HepG2 (cell line): ENCODE measurements at regions not wholly inside any gene's neighbourhood (a gene's known extent, or its start where the extent isn't known, plus 50 kb on each side); places are given as distances from the start of the nearest gene placed in this dataset.

Experiments used
- ARHGAP35 ChIP-seq: sonication (generic); formaldehyde crosslinking; IDR thresholded peaks from 2 replicates; pipeline ENCODE4 v1.9.0; 2022; ENCODE audit warnings: mild to moderate bottlenecking, inconsistent platforms, moderate library complexity, missing genetic modification reagents, borderline replicate concordance
- CBX5 ChIP-seq: sonication (generic); formaldehyde crosslinking; IDR thresholded peaks from 2 replicates; pipeline ENCODE4 v1.4.0; 2020; ENCODE audit warnings: missing genetic modification reagents, borderline replicate concordance
- CREB1 ChIP-seq, 2 experiments: fragments of 450-650 bp in 1 of 2; IDR thresholded peaks; 2 replicates each; pipeline ENCODE4 v1.6.1; 2016 to 2017; ENCODE audit warnings: control low read depth in 1 of 2, mild to moderate bottlenecking in 1 of 2, missing compliant biosample characterization in 1 of 2, missing genetic modification characterization in 1 of 2
- IKZF1 ChIP-seq: fragments of 450-650 bp; IDR thresholded peaks from 2 replicates; pipeline ENCODE4 v1.7.1; 2016
- POLR2A ChIP-seq, 2 experiments: IDR thresholded peaks; 2 replicates each; pipeline ENCODE4 v1.6.1; 2011; ENCODE audit warnings: low read depth in 2 of 2, low read length in 2 of 2, mild to moderate bottlenecking in 1 of 2, moderate library complexity in 1 of 2; ENCODE audit not compliant: insufficient read depth in 1 of 2
- SMAD1 ChIP-seq: sonication (generic); formaldehyde crosslinking; IDR thresholded peaks from 2 replicates; pipeline ENCODE4 v1.4.0; 2020; ENCODE audit warnings: missing genetic modification reagents, low read depth, mild to moderate bottlenecking, borderline replicate concordance
- ZFAT ChIP-seq: sonication (generic); formaldehyde crosslinking; conservative IDR thresholded peaks from 2 replicates; pipeline ENCODE4 v1.8.1; 2023; ENCODE audit warnings: missing genetic modification reagents, inconsistent platforms
- ZNF331 ChIP-seq: sonication (generic); formaldehyde crosslinking; IDR thresholded peaks from 2 replicates; pipeline ENCODE4 v1.4.0; 2020; ENCODE audit warnings: missing genetic modification reagents
- ZNF451 ChIP-seq: sonication (generic); formaldehyde crosslinking; IDR thresholded peaks from 2 replicates; pipeline ENCODE4 v1.5.0; 2020; ENCODE audit warnings: mild to moderate bottlenecking, missing genetic modification reagents
- TF ChIP-seq, protein P1 (sequence below): sonication (generic); formaldehyde crosslinking; IDR thresholded peaks from 2 replicates; pipeline ENCODE4 v1.4.0; 2020; ENCODE audit warnings: missing genetic modification reagents, mild to moderate bottlenecking, borderline replicate concordance
- TF ChIP-seq, protein P2 (sequence below): sonication (generic); formaldehyde crosslinking; IDR thresholded peaks from 2 replicates; pipeline ENCODE4 v1.5.0; 2020; ENCODE audit warnings: mild to moderate bottlenecking, missing genetic modification reagents, moderate library complexity
- TF ChIP-seq, protein P3 (sequence below), 2 experiments: sonication (generic) in 1 of 2; formaldehyde crosslinking in 1 of 2; IDR thresholded peaks; 2 replicates each; pipeline versions ENCODE4 v1.5.1 to v1.6.1; 2011 to 2020; ENCODE audit warnings: borderline replicate concordance in 1 of 2, low read depth in 1 of 2, low read length in 1 of 2, mild to moderate bottlenecking in 1 of 2, missing genetic modification reagents in 1 of 2, moderate library complexity in 1 of 2
- TF ChIP-seq, protein P4 (sequence below): sonication (generic); formaldehyde crosslinking; IDR thresholded peaks from 2 replicates; pipeline ENCODE4 v1.5.1; 2020; ENCODE audit warnings: missing genetic modification reagents, mild to moderate bottlenecking, borderline replicate concordance
- TF ChIP-seq, protein P5 (sequence below): sonication (generic); formaldehyde crosslinking; IDR thresholded peaks from 2 replicates; pipeline ENCODE4 v1.4.0; 2020; ENCODE audit warnings: missing genetic modification reagents

DNA sequence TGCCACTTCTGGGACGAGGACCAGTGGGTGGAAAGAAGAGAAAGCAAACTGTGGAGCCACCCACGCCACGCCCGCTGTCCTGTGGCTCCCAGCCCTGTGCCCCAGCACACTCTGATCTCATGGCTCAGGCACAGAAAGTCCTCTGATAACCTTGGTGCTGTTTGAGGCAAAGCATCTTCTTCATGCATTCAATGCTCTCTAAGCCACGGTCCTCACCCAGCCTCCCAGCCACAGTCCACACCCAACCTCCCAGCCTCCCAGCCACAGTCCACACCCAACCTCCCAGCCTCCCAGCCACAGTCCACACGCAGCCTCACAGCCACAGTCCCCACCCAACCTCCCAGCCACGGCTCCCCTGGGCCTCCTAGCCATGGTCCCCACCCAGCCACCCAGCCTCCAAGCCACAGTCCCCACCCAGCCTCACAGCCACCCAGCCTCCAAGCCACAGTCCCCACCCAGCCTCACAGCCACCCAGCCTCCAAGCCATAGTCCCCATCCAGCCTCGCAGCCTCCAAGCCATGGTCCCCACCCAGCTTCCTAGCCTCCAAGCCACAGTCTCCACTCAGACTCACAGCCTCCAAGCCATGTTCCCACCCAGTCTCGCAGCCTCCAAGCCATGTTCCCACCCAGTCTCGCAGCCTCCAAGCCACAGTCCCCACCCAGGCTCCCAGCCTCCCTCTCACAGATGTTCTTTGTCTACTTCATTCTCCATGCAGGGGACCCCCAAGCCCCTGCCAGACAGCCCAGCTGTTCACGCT is 74.9 kb downstream of the SOX1 start:
- TF ChIP-seq, protein P1, sequence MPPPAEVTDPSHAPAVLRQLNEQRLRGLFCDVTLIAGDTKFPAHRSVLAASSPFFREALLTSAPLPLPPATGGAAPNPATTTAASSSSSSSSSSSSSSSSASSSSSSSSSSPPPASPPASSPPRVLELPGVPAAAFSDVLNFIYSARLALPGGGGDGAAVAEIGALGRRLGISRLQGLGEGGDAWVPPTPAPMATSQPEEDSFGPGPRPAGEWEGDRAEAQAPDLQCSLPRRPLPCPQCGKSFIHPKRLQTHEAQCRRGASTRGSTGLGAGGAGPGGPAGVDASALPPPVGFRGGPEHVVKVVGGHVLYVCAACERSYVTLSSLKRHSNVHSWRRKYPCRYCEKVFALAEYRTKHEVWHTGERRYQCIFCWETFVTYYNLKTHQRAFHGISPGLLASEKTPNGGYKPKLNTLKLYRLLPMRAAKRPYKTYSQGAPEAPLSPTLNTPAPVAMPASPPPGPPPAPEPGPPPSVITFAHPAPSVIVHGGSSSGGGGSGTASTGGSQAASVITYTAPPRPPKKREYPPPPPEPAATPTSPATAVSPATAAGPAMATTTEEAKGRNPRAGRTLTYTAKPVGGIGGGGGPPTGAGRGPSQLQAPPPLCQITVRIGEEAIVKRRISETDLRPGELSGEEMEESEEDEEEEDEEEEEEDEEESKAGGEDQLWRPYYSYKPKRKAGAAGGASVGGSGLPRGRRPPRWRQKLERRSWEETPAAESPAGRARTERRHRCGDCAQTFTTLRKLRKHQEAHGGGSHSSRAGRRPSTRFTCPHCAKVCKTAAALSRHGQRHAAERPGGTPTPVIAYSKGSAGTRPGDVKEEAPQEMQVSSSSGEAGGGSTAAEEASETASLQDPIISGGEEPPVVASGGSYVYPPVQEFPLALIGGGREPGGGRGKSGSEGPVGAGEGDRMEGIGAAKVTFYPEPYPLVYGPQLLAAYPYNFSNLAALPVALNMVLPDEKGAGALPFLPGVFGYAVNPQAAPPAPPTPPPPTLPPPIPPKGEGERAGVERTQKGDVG (CRISPR knock-in tag), result no peak
- TF ChIP-seq POLR2A (IDR thresholded peaks at IDR 0.05; ENCODE audit: insufficient read depth in 1 of 2, low read depth in 2 of 2, low read length in 2 of 2) (no peak), CBX5 (CRISPR knock-in tag) (no peak), IKZF1 (no peak), SMAD1 (CRISPR knock-in tag) (no peak), ZNF451 (no peak), CREB1 (IDR thresholded peaks at IDR 0.05) (no peak), CREB1 (CRISPR knock-in tag; IDR thresholded peaks at IDR 0.05) (no peak), ARHGAP35 (CRISPR knock-in tag) (no peak), ZFAT (CRISPR knock-in tag) (no peak), ZNF331 (CRISPR knock-in tag) (no peak)
- TF ChIP-seq, protein P2, sequence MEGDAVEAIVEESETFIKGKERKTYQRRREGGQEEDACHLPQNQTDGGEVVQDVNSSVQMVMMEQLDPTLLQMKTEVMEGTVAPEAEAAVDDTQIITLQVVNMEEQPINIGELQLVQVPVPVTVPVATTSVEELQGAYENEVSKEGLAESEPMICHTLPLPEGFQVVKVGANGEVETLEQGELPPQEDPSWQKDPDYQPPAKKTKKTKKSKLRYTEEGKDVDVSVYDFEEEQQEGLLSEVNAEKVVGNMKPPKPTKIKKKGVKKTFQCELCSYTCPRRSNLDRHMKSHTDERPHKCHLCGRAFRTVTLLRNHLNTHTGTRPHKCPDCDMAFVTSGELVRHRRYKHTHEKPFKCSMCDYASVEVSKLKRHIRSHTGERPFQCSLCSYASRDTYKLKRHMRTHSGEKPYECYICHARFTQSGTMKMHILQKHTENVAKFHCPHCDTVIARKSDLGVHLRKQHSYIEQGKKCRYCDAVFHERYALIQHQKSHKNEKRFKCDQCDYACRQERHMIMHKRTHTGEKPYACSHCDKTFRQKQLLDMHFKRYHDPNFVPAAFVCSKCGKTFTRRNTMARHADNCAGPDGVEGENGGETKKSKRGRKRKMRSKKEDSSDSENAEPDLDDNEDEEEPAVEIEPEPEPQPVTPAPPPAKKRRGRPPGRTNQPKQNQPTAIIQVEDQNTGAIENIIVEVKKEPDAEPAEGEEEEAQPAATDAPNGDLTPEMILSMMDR (CRISPR knock-in tag), result no peak
- TF ChIP-seq, protein P3, sequence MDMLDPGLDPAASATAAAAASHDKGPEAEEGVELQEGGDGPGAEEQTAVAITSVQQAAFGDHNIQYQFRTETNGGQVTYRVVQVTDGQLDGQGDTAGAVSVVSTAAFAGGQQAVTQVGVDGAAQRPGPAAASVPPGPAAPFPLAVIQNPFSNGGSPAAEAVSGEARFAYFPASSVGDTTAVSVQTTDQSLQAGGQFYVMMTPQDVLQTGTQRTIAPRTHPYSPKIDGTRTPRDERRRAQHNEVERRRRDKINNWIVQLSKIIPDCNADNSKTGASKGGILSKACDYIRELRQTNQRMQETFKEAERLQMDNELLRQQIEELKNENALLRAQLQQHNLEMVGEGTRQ (IDR thresholded peaks at IDR 0.05; ENCODE audit: low read depth, low read length), result no peak
- TF ChIP-seq, protein P3 (CRISPR knock-in tag; IDR thresholded peaks at IDR 0.05; ENCODE audit: borderline replicate concordance), result no peak
- TF ChIP-seq, protein P4, sequence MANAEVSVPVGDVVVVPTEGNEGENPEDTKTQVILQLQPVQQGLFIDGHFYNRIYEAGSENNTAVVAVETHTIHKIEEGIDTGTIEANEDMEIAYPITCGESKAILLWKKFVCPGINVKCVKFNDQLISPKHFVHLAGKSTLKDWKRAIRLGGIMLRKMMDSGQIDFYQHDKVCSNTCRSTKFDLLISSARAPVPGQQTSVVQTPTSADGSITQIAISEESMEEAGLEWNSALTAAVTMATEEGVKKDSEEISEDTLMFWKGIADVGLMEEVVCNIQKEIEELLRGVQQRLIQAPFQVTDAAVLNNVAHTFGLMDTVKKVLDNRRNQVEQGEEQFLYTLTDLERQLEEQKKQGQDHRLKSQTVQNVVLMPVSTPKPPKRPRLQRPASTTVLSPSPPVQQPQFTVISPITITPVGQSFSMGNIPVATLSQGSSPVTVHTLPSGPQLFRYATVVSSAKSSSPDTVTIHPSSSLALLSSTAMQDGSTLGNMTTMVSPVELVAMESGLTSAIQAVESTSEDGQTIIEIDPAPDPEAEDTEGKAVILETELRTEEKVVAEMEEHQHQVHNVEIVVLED, result no peak
- TF ChIP-seq, protein P5, sequence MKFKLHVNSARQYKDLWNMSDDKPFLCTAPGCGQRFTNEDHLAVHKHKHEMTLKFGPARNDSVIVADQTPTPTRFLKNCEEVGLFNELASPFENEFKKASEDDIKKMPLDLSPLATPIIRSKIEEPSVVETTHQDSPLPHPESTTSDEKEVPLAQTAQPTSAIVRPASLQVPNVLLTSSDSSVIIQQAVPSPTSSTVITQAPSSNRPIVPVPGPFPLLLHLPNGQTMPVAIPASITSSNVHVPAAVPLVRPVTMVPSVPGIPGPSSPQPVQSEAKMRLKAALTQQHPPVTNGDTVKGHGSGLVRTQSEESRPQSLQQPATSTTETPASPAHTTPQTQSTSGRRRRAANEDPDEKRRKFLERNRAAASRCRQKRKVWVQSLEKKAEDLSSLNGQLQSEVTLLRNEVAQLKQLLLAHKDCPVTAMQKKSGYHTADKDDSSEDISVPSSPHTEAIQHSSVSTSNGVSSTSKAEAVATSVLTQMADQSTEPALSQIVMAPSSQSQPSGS (CRISPR knock-in tag), result no peak
